H9 (cell line): ENCODE measurements at regions not wholly inside any gene's neighbourhood (a gene's known extent, or its start where the extent isn't known, plus 50 kb on each side); places are given as distances from the start of the nearest gene placed in this dataset.

Experiments used
- DNase-seq: peaks from one replicate; pipeline ENCODE4 v3.0.0-alpha.2; 2017
- H2AFZ ChIP-seq: one replicate; pipeline ENCODE4 v1.6.1; 2013; ENCODE audit warnings: mild to moderate bottlenecking, low read length, control low read depth, moderate library complexity
- H2AK5ac ChIP-seq: 2 replicates; pipeline ENCODE4 v1.6.1; 2013; ENCODE audit warnings: low read length, control low read depth, mixed read lengths; ENCODE audit not compliant: insufficient read length
- H2BK120ac ChIP-seq: one replicate; pipeline ENCODE4 v1.6.1; 2013; ENCODE audit warnings: low read depth, mild to moderate bottlenecking, low read length, control low read depth, inconsistent platforms; ENCODE audit not compliant: poor library complexity, severe bottlenecking
- H2BK12ac ChIP-seq: 2 replicates; pipeline ENCODE4 v1.6.1; 2013; ENCODE audit warnings: low read length, control low read depth, mixed read lengths, low read depth; ENCODE audit not compliant: insufficient read length
- H2BK15ac ChIP-seq: 2 replicates; pipeline ENCODE4 v1.6.1; 2013; ENCODE audit warnings: low read depth, low read length, control low read depth
- H2BK20ac ChIP-seq: one replicate; pipeline ENCODE4 v1.6.1; 2013; ENCODE audit warnings: low read depth, mild to moderate bottlenecking, low read length, control low read depth, inconsistent platforms; ENCODE audit not compliant: poor library complexity, severe bottlenecking
- H2BK5ac ChIP-seq: 2 replicates; pipeline ENCODE4 v1.6.1; 2013; ENCODE audit warnings: low read length, control low read depth, mixed read lengths; ENCODE audit not compliant: insufficient read length
- H3K14ac ChIP-seq: 2 replicates; pipeline ENCODE4 v1.6.1; 2013; ENCODE audit warnings: low read length, control low read depth; ENCODE audit not compliant: insufficient read depth
- H3K18ac ChIP-seq: 2 replicates; pipeline ENCODE4 v1.6.1; 2013; ENCODE audit warnings: low read depth, mild to moderate bottlenecking, mixed read lengths, low read length, control low read depth; ENCODE audit not compliant: insufficient read length
- H3K23ac ChIP-seq: 2 replicates; pipeline ENCODE4 v1.6.1; 2013; ENCODE audit warnings: low read length, control low read depth, mixed read lengths, low read depth; ENCODE audit not compliant: insufficient read length
- H3K23me2 ChIP-seq: 2 replicates; pipeline ENCODE4 v1.6.1; 2013; ENCODE audit warnings: low read depth, mild to moderate bottlenecking, mixed read lengths, low read length, control low read depth; ENCODE audit not compliant: insufficient read length, poor library complexity, severe bottlenecking
- H3K27ac ChIP-seq: 2 replicates; pipeline ENCODE4 v1.5.1; 2013; ENCODE audit warnings: low read length, control low read depth, mixed read lengths, low read depth; ENCODE audit not compliant: insufficient read length
- H3K27me3 ChIP-seq: 2 replicates; pipeline ENCODE4 v1.6.1; 2013; ENCODE audit warnings: low read length, control low read depth, inconsistent platforms; ENCODE audit not compliant: insufficient read depth
- H3K4ac ChIP-seq: 2 replicates; pipeline ENCODE4 v1.6.1; 2013; ENCODE audit warnings: low read depth, mild to moderate bottlenecking, control low read depth, inconsistent platforms, low read length, moderate library complexity
- H3K4me1 ChIP-seq: 2 replicates; pipeline ENCODE4 v1.6.1; 2013; ENCODE audit warnings: low read length, control low read depth, inconsistent platforms; ENCODE audit not compliant: insufficient read depth
- H3K4me2 ChIP-seq: 2 replicates; pipeline ENCODE4 v1.6.1; 2013; ENCODE audit warnings: low read length, control low read depth, mixed read lengths; ENCODE audit not compliant: insufficient read length, insufficient read depth
- H3K56ac ChIP-seq: 2 replicates; pipeline ENCODE4 v1.6.1; 2013; ENCODE audit warnings: low read depth, mild to moderate bottlenecking, mixed read lengths, low read length, control low read depth; ENCODE audit not compliant: insufficient read length
- H3K79me1 ChIP-seq: 2 replicates; pipeline ENCODE4 v1.6.1; 2013; ENCODE audit warnings: low read depth, mild to moderate bottlenecking, moderate library complexity, low read length, control low read depth, inconsistent platforms; ENCODE audit not compliant: insufficient read depth, poor library complexity, severe bottlenecking
- H3K79me2 ChIP-seq: 2 replicates; pipeline ENCODE4 v1.6.1; 2013; ENCODE audit warnings: low read length, control low read depth, inconsistent platforms; ENCODE audit not compliant: insufficient read depth
- H3K9ac ChIP-seq: 2 replicates; pipeline ENCODE4 v1.6.1; 2013; ENCODE audit warnings: low read length, control low read depth, mixed read lengths; ENCODE audit not compliant: insufficient read length; ENCODE audit errors: extremely low read depth
- H3K9me3 ChIP-seq: one replicate; pipeline ENCODE4 v1.6.1; 2013; ENCODE audit warnings: low read depth, low read length, inconsistent platforms; ENCODE audit not compliant: control insufficient read depth
- H3T11ph ChIP-seq: one replicate; pipeline ENCODE4 v1.6.1; 2013; ENCODE audit warnings: mild to moderate bottlenecking, low read length, control low read depth, inconsistent platforms
- H4K20me1 ChIP-seq: one replicate; pipeline ENCODE4 v1.6.1; 2013; ENCODE audit not compliant: control insufficient read depth, insufficient read length, insufficient read depth
- H4K5ac ChIP-seq: 2 replicates; pipeline ENCODE4 v1.6.1; 2013; ENCODE audit warnings: low read depth, mild to moderate bottlenecking, mixed read lengths, low read length, control low read depth; ENCODE audit not compliant: insufficient read length
- H4K8ac ChIP-seq: replicated peaks from 2 replicates; pipeline ENCODE4 v1.6.1; 2013; ENCODE audit warnings: low read length, control low read depth, mixed read lengths, low read depth; ENCODE audit not compliant: insufficient read length
- H4K91ac ChIP-seq: 2 replicates; pipeline ENCODE4 v1.6.1; 2013; ENCODE audit warnings: low read depth, mild to moderate bottlenecking, moderate library complexity, mixed read lengths, low read length, control low read depth; ENCODE audit not compliant: insufficient read length
- H3K27ac Mint-ChIP-seq, 3 experiments: 2 replicates in 2 of 3; 3 replicates in 1 of 3; pipeline ENCODE4 v1.8.0; 2020 to 2021; ENCODE audit warnings: mixed read lengths in 3 of 3, mild to moderate bottlenecking in 1 of 3, moderate library complexity in 1 of 3
- H3K27me3 Mint-ChIP-seq: 2 replicates; pipeline ENCODE4 v1.8.0; 2021; ENCODE audit warnings: low read depth, mild to moderate bottlenecking, moderate library complexity, mixed read lengths
- H3K36me3 Mint-ChIP-seq, 3 experiments: 2 replicates in 2 of 3; 3 replicates in 1 of 3; pipeline ENCODE4 v1.8.0; 2020 to 2021; ENCODE audit warnings: low read depth in 3 of 3, mixed read lengths in 3 of 3; ENCODE audit not compliant: insufficient read depth in 1 of 3
- H3K4me1 Mint-ChIP-seq, 2 experiments: 2 replicates each; pipeline ENCODE4 v1.8.0; 2020; ENCODE audit warnings: mixed read lengths in 2 of 2
- H3K4me3 Mint-ChIP-seq, 2 experiments: 2 replicates in 1 of 2; 3 replicates in 1 of 2; pipeline ENCODE4 v1.8.0; 2020 to 2021; ENCODE audit warnings: mild to moderate bottlenecking in 2 of 2, mixed read lengths in 2 of 2, moderate library complexity in 1 of 2
- H3K9me3 Mint-ChIP-seq, 2 experiments: 2 replicates in 1 of 2; 3 replicates in 1 of 2; pipeline ENCODE4 v1.8.0; 2020; ENCODE audit warnings: mild to moderate bottlenecking in 2 of 2, mixed read lengths in 2 of 2, moderate library complexity in 1 of 2
- CTCF ChIP-seq: fragments of 200-600 bp; sonication (generic); conservative IDR thresholded peaks from 3 replicates; pipeline ENCODE4 v1.8.0; 2021; ENCODE audit warnings: antibody characterized with exemption, mild to moderate bottlenecking
- WGBS: extraction: QIAGEN DNeasy Blood & Tissue Kit; methylation state at CpG from one replicate; pipeline ENCODE4 v1.1.7; 2013; ENCODE audit warnings: missing lambda C conversion rate, low lambda C conversion rate, mixed read lengths; ENCODE audit not compliant: insufficient read length; ENCODE audit errors: extremely low coverage; 5-methylcytosine and 5-hydroxymethylcytosine counted together

- H4K5ac ChIP-seq, result no peak overlapping the region
- H3K36me3 Mint-ChIP-seq, result no peaks in the 10 kb centered on the region
- H3K27me3 Mint-ChIP-seq, result no peaks in the 10 kb centered on the region
- WGBS, result no CpG with 5 or more reads among the region's 1 CpG
- no peaks in the 10 kb centered on the region for H4K20me1 ChIP-seq
- no peak overlapping the region for H2BK120ac ChIP-seq
- no peak overlapping the region for H3K18ac ChIP-seq
- no peak overlapping the region for H2BK12ac ChIP-seq
- H3K4me1 ChIP-seq, result no peaks in the 10 kb centered on the region
- H3K27ac Mint-ChIP-seq, result no peak overlapping the region
- H2BK15ac ChIP-seq, result no peak overlapping the region
- no peak overlapping the region for H2AK5ac ChIP-seq
- no peak overlapping the region for H3K27ac ChIP-seq
- no peak overlapping the region for H2BK20ac ChIP-seq
- H3K4ac ChIP-seq, result no peak overlapping the region
- no peak overlapping the region for H3K4me3 Mint-ChIP-seq
- H3K4me1 Mint-ChIP-seq, result peaks cover 2 to 5% of the 10 kb centered on the region in 2 experiments
- no peaks in the 10 kb centered on the region for H3K9me3 ChIP-seq
- TF ChIP-seq CTCF, result no peak
- no peak overlapping the region for H3K9ac ChIP-seq
- H3K27me3 ChIP-seq, result no peaks in the 10 kb centered on the region
- no peaks in the 10 kb centered on the region for H3K79me2 ChIP-seq
- H3T11ph ChIP-seq, result no peak overlapping the region
- H3K14ac ChIP-seq, result no peak overlapping the region
- no peak overlapping the region for H3K4me2 ChIP-seq
- H3K79me1 ChIP-seq, result no peaks in the 10 kb centered on the region
- no peak overlapping the region for H3K23ac ChIP-seq
- H3K23me2 ChIP-seq, result no peaks in the 10 kb centered on the region
- H3K56ac ChIP-seq, result no peak overlapping the region
- H3K9me3 Mint-ChIP-seq, result no peaks in the 10 kb centered on the region
- H4K91ac ChIP-seq, result no peak overlapping the region
- H2AFZ ChIP-seq, result no peak overlapping the region
- no peak overlapping the region for H2BK5ac ChIP-seq
- no peak for DNase-seq
- H4K8ac ChIP-seq, result no peak overlapping the region
Measured at GRCh38 chr6:100182313-100182712, 188.3 kb upstream of the MCHR2 start.
